ENCODE measurements at regions not wholly inside any gene's neighbourhood (a gene's known extent, or its start where the extent isn't known, plus 50 kb on each side); places are given as distances from the start of the nearest gene placed in this dataset.
"Not testable (repeated sequence)": the region's sequence is repeated elsewhere in the genome, so short reads cannot be mapped to it uniquely, and the experiment has no call there.

DNA sequence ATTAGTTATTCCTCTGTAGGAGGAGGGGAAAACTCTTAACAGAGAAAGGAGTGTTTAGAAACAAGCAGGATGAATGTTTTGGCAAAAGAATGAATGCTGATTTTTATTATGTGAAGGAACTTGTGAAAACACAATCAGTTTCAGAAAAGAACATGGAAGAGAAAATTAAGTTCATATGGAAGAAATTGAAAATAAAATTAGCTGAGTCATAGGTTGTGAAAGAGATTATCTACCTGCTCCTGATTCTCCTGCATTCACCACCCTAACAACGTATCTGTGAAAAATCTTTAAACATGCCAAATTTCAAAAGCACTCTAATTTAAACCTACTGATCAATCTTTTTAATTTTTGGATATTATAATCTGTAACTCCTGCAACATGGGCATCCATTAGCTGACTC, 227.3 kb upstream of the RSPO3 start:
- H3K4me1 ChIP-seq (ENCODE audit: insufficient read depth, low read length), result no peaks in the 10 kb centered on the region
- no peak for DNase-seq (ENCODE audit: low read depth)
- H3K4me3 Mint-ChIP-seq (ENCODE audit: unreplicated experiment), result no peak overlapping the region
- no peaks in the 10 kb centered on the region for H3K36me3 Mint-ChIP-seq (ENCODE audit: low read depth, unreplicated experiment)
- H3K9me3 ChIP-seq (ENCODE audit: insufficient read depth, low read depth, low read length), result no peaks in the 10 kb centered on the region
- no peak overlapping the region for H2AFZ ChIP-seq (ENCODE audit: low read depth, low read length)
- no peaks in the 10 kb centered on the region for H3K27me3 Mint-ChIP-seq (ENCODE audit: low read depth, unreplicated experiment)
- H3K9ac ChIP-seq (ENCODE audit: low read length), result no peak overlapping the region
- no peak overlapping the region for H3K4me2 ChIP-seq (ENCODE audit: low read length)
- peaks cover 5% of the 10 kb centered on the region for H3K4me1 Mint-ChIP-seq (ENCODE audit: low read depth, unreplicated experiment)
- no peak for FAIRE-seq
- H3K79me2 ChIP-seq (ENCODE audit: insufficient read depth, low read length), result no peaks in the 10 kb centered on the region
- no peak overlapping the region for H3K27ac ChIP-seq (ENCODE audit: low read depth, low read length)
- TF ChIP-seq, protein P1, sequence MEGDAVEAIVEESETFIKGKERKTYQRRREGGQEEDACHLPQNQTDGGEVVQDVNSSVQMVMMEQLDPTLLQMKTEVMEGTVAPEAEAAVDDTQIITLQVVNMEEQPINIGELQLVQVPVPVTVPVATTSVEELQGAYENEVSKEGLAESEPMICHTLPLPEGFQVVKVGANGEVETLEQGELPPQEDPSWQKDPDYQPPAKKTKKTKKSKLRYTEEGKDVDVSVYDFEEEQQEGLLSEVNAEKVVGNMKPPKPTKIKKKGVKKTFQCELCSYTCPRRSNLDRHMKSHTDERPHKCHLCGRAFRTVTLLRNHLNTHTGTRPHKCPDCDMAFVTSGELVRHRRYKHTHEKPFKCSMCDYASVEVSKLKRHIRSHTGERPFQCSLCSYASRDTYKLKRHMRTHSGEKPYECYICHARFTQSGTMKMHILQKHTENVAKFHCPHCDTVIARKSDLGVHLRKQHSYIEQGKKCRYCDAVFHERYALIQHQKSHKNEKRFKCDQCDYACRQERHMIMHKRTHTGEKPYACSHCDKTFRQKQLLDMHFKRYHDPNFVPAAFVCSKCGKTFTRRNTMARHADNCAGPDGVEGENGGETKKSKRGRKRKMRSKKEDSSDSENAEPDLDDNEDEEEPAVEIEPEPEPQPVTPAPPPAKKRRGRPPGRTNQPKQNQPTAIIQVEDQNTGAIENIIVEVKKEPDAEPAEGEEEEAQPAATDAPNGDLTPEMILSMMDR (IDR thresholded peaks at IDR 0.05; ENCODE audit: insufficient read depth, low read depth, low read length), result no peak
- no peak for TF ChIP-seq EZH2 (IDR thresholded peaks at IDR 0.05; ENCODE audit: insufficient read depth, low read length)
- H4K20me1 ChIP-seq (ENCODE audit: insufficient read depth, low read length), result no peaks in the 10 kb centered on the region
- H3K9me3 Mint-ChIP-seq (ENCODE audit: unreplicated experiment), result peaks cover 4% of the 10 kb centered on the region
- no peaks in the 10 kb centered on the region for H3K36me3 ChIP-seq (ENCODE audit: insufficient read depth, low read length)
- no peak overlapping the region for H3K4me3 ChIP-seq (ENCODE audit: insufficient read depth, low read depth, low read length)
- H3K27ac Mint-ChIP-seq (ENCODE audit: unreplicated experiment), result no peak overlapping the region
- H3K27me3 ChIP-seq (ENCODE audit: insufficient read depth, low read length), result no peaks in the 10 kb centered on the region

DNA sequence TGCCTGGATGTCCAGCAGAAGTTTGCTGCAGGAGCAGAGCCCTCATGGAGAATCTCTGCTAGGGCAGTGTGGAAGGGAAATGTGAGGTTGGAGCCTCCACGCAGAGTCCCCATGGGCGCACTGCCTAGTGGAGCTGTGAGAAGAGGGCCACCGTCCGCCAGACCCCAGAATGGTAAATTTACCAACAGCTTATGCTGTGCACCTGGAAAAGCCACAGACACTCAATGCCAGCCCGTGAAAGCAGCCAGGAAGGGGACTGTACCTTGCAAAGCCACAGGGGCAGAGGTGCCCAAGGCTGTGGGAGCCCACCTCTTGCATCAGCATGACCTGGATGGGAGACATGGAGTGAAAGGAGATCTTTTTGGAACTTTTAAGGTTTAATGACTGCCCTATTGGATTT, 225.6 kb upstream of the RSPO3 start:
- not testable (repeated sequence) for H4K20me1 ChIP-seq (ENCODE audit: insufficient read depth, low read length); FAIRE-seq; DNase-seq (ENCODE audit: low read depth); H3K4me1 Mint-ChIP-seq (ENCODE audit: low read depth, unreplicated experiment); H3K9me3 ChIP-seq (ENCODE audit: insufficient read depth, low read depth, low read length); H3K27me3 ChIP-seq (ENCODE audit: insufficient read depth, low read length); H3K4me3 Mint-ChIP-seq (ENCODE audit: unreplicated experiment); H3K36me3 ChIP-seq (ENCODE audit: insufficient read depth, low read length); H3K4me2 ChIP-seq (ENCODE audit: low read length); H2AFZ ChIP-seq (ENCODE audit: low read depth, low read length); H3K4me3 ChIP-seq (ENCODE audit: insufficient read depth, low read depth, low read length); H3K9ac ChIP-seq (ENCODE audit: low read length); H3K27me3 Mint-ChIP-seq (ENCODE audit: low read depth, unreplicated experiment); H3K79me2 ChIP-seq (ENCODE audit: insufficient read depth, low read length); H3K36me3 Mint-ChIP-seq (ENCODE audit: low read depth, unreplicated experiment); H3K9me3 Mint-ChIP-seq (ENCODE audit: unreplicated experiment); H3K27ac Mint-ChIP-seq (ENCODE audit: unreplicated experiment); H3K27ac ChIP-seq (ENCODE audit: low read depth, low read length); H3K4me1 ChIP-seq (ENCODE audit: insufficient read depth, low read length)

DNA sequence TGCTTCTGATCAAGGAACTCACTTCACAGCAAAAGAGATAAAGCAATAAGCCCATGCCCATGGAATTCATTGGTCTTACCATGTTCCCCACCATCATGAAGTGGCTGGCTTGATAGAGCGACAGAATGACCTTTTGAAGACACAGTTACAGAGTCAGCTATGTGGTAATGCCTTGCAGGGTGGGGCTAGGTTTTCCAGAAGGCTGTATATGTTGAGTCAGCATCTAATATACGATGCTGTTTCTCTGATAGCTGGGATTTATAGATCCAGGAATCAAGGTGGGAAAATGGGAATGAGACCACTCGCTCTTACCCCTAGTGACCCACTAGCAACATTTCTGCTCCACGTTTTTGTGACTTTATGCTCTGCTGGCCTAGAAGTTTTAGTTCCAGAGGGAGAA, 220.7 kb upstream of the RSPO3 start:
- Histone ChIP-seq H3K27ac (ENCODE audit: low read depth, low read length) (no peak overlapping the region), H3K4me1 (ENCODE audit: insufficient read depth, low read length) (no peaks in the 10 kb centered on the region), H3K4me3 (ENCODE audit: insufficient read depth, low read depth, low read length) (no peak overlapping the region), H3K4me2 (ENCODE audit: low read length) (no peak overlapping the region), H3K9me3 (ENCODE audit: insufficient read depth, low read depth, low read length) (no peaks in the 10 kb centered on the region), H3K27me3 (ENCODE audit: insufficient read depth, low read length) (no peaks in the 10 kb centered on the region), H3K36me3 (ENCODE audit: insufficient read depth, low read length) (no peaks in the 10 kb centered on the region), H4K20me1 (ENCODE audit: insufficient read depth, low read length) (no peaks in the 10 kb centered on the region), H3K9ac (ENCODE audit: low read length) (no peak overlapping the region), H3K79me2 (ENCODE audit: insufficient read depth, low read length) (no peaks in the 10 kb centered on the region), H2AFZ (ENCODE audit: low read depth, low read length) (no peak overlapping the region)
- Mint-ChIP-seq H3K27me3 (ENCODE audit: low read depth, unreplicated experiment) (no peaks in the 10 kb centered on the region), H3K4me1 (ENCODE audit: low read depth, unreplicated experiment) (no peaks in the 10 kb centered on the region), H3K9me3 (ENCODE audit: unreplicated experiment) (no peaks in the 10 kb centered on the region), H3K4me3 (ENCODE audit: unreplicated experiment) (no peak overlapping the region), H3K36me3 (ENCODE audit: low read depth, unreplicated experiment) (no peaks in the 10 kb centered on the region), H3K27ac (ENCODE audit: unreplicated experiment) (no peak overlapping the region)
- no peak for FAIRE-seq
- DNase-seq (ENCODE audit: low read depth), result no peak
- TF ChIP-seq, protein P1 (IDR thresholded peaks at IDR 0.05; ENCODE audit: insufficient read depth, low read depth, low read length), result no peak
- TF ChIP-seq EZH2 (IDR thresholded peaks at IDR 0.05; ENCODE audit: insufficient read depth, low read length), result no peak
